Thoracic aorta (tissue), 2 donors: ENCODE measurements at regions not wholly inside any gene's neighbourhood (a gene's known extent, or its start where the extent isn't known, plus 50 kb on each side); places are given as distances from the start of the nearest gene placed in this dataset.

ENCODE experiments used
- ATAC-seq: fragments of 150-250 bp; one replicate; pipeline ENCODE4 v1.8.0; 2017; ENCODE audit warnings: low read depth; ENCODE audit not compliant: insufficient number of reproducible peaks, low FRiP score
- DNase-seq: peaks from one replicate; pipeline ENCODE4 v3.0.0-alpha.2; 2020; ENCODE audit warnings: low spot score
- H3K27ac ChIP-seq, 2 donors: fragments of 200-600 bp; sonication (generic); 1 replicate in 1 of 2; 2 replicates in 1 of 2; pipeline ENCODE4 v1.5.1; 2016; ENCODE audit warnings: mild to moderate bottlenecking in 2 of 2, moderate library complexity in 2 of 2
- H3K27me3 ChIP-seq: fragments of 200-600 bp; sonication (generic); replicated peaks from 2 replicates; pipeline ENCODE4 v1.6.0; 2016; ENCODE audit warnings: mild to moderate bottlenecking; ENCODE audit not compliant: insufficient read depth
- H3K36me3 ChIP-seq: fragments of 200-600 bp; sonication (generic); one replicate; pipeline ENCODE4 v1.5.1; 2016
- H3K4me1 ChIP-seq, 2 donors: fragments of 200-600 bp; sonication (generic); 1 replicate in 1 of 2; 2 replicates in 1 of 2; pipeline versions ENCODE4 v1.5.1 to v1.6.0; 2016; ENCODE audit warnings: low read depth in 2 of 2, mild to moderate bottlenecking in 1 of 2; ENCODE audit not compliant: control insufficient read depth in 1 of 2
- H3K4me3 ChIP-seq: fragments of 200-600 bp; sonication (generic); 2 replicates; pipeline ENCODE4 v1.5.1; 2016; ENCODE audit warnings: mild to moderate bottlenecking
- H3K9me3 ChIP-seq: fragments of 200-600 bp; sonication (generic); 2 replicates; pipeline ENCODE4 v1.5.1; 2016
- TF ChIP-seq, protein P1 (sequence below): fragments of 200-600 bp; sonication (generic); IDR thresholded peaks from one replicate; pipeline ENCODE4 v1.5.1; 2019; ENCODE audit warnings: antibody characterized with exemption

GRCh38 chr13:39892721-39893685, 237.5 kb downstream of the COG6 start:
- DNase-seq (no peak), ATAC-seq (no peak)
- TF ChIP-seq, protein P1, sequence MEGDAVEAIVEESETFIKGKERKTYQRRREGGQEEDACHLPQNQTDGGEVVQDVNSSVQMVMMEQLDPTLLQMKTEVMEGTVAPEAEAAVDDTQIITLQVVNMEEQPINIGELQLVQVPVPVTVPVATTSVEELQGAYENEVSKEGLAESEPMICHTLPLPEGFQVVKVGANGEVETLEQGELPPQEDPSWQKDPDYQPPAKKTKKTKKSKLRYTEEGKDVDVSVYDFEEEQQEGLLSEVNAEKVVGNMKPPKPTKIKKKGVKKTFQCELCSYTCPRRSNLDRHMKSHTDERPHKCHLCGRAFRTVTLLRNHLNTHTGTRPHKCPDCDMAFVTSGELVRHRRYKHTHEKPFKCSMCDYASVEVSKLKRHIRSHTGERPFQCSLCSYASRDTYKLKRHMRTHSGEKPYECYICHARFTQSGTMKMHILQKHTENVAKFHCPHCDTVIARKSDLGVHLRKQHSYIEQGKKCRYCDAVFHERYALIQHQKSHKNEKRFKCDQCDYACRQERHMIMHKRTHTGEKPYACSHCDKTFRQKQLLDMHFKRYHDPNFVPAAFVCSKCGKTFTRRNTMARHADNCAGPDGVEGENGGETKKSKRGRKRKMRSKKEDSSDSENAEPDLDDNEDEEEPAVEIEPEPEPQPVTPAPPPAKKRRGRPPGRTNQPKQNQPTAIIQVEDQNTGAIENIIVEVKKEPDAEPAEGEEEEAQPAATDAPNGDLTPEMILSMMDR: no peak
- H3K27ac ChIP-seq: peak overlapping the region in 1 of 2 donors; percentile 32
- H3K4me3 ChIP-seq: no peak overlapping the region
- no peaks in the 10 kb centered on the region for H3K27me3 ChIP-seq
- peaks cover 0 to 14% of the 10 kb centered on the region in 2 donors for H3K4me1 ChIP-seq
- no peaks in the 10 kb centered on the region for H3K36me3 ChIP-seq
- H3K9me3 ChIP-seq: no peaks in the 10 kb centered on the region

DNA sequence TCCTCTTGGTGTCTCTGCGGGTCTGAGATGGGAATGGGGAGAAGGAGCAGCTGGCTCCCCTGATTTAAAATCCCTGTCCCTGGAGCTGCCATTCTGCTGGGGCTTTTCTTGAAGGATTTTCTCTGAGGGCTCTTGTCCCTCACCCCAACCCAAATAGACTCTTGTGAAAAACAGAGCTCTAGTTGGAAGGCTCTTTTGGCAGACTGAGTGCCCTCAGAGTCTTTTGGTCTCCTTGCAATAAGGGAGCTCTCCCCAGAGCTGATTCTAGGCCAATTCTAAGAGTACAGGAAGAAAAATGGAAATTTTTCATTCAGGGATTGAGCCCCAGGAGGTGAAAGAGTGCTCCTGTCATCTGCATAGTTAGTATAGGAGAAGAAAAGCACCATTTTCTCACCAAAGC, 238.3 kb downstream of the COG6 start:
- TF ChIP-seq, protein P1: no peak
- Histone ChIP-seq H3K27ac (no peak overlapping the region), H3K36me3 (no peaks in the 10 kb centered on the region), H3K4me3 (no peak overlapping the region), H3K9me3 (no peaks in the 10 kb centered on the region), H3K4me1 (peaks cover 0 to 6% of the 10 kb centered on the region in 2 donors), H3K27me3 (no peaks in the 10 kb centered on the region)
- ATAC-seq: no peak
- DNase-seq: no peak

GRCh38 chr13:39894586-39894985, 239.1 kb downstream of the COG6 start:
- H3K9me3 ChIP-seq: no peaks in the 10 kb centered on the region
- TF ChIP-seq, protein P1: no peak
- no peaks in the 10 kb centered on the region for H3K36me3 ChIP-seq
- no peak overlapping the region for H3K27ac ChIP-seq
- no peak overlapping the region for H3K4me3 ChIP-seq
- no peaks in the 10 kb centered on the region for H3K4me1 ChIP-seq
- no peaks in the 10 kb centered on the region for H3K27me3 ChIP-seq
- ATAC-seq: no peak
- no peak for DNase-seq

DNA sequence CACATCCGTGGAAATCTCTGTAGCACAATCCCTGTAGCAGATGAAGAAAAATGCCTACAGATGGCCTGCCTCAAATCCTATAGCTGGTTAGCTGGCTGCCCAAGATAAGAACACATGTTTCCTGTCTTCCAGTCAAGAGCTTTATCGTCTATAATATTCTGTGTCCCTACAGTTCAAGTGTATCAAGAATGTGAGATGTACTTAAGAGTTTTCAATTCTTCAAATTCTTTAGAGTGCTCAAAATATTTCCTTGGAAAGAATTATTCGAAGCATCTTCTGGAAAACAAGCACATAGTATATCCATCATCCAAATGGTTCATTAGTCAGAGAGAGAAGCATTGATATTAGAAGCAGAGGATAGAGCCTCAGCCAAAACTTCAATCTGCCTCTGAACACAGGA, 239.8 kb downstream of the COG6 start:
- no peak overlapping the region for H3K27ac ChIP-seq
- no peaks in the 10 kb centered on the region for H3K4me1 ChIP-seq
- no peaks in the 10 kb centered on the region for H3K36me3 ChIP-seq
- H3K9me3 ChIP-seq: no peaks in the 10 kb centered on the region
- no peaks in the 10 kb centered on the region for H3K27me3 ChIP-seq
- TF ChIP-seq, protein P1: no peak
- no peak for ATAC-seq
- DNase-seq: no peak
- H3K4me3 ChIP-seq: no peak overlapping the region

DNA sequence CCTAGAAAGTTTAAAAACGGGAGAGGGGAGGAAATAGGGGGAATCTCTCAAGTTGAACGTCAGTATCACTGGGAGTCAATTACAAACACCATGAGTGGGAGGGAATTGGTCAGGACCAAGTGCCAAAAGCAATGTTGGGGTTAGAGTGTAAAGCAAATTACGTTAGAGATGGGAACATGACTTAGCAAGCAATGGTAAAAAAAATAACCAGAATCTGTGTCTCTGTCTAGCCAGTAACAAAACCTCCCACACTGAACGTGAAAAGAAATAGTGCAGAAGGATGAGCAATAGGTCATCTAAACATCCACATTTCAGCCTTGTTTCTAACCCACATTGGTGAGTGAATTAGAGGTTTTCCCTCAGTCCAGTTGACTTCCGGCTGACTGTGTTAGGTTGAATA, 242.2 kb downstream of the COG6 start:
- Histone ChIP-seq H3K4me1 (no peaks in the 10 kb centered on the region), H3K36me3 (no peaks in the 10 kb centered on the region), H3K27ac (no peak overlapping the region), H3K27me3 (no peaks in the 10 kb centered on the region), H3K4me3 (no peak overlapping the region), H3K9me3 (no peaks in the 10 kb centered on the region)
- DNase-seq (no peak), ATAC-seq (no peak)
- TF ChIP-seq, protein P1: no peak
